ENCODE measurements at regions not wholly inside any gene's neighbourhood (a gene's known extent, or its start where the extent isn't known, plus 50 kb on each side); places are given as distances from the start of the nearest gene placed in this dataset.
"Not testable (repeated sequence)": the region's sequence is repeated elsewhere in the genome, so short reads cannot be mapped to it uniquely, and the experiment has no call there.

DNA sequence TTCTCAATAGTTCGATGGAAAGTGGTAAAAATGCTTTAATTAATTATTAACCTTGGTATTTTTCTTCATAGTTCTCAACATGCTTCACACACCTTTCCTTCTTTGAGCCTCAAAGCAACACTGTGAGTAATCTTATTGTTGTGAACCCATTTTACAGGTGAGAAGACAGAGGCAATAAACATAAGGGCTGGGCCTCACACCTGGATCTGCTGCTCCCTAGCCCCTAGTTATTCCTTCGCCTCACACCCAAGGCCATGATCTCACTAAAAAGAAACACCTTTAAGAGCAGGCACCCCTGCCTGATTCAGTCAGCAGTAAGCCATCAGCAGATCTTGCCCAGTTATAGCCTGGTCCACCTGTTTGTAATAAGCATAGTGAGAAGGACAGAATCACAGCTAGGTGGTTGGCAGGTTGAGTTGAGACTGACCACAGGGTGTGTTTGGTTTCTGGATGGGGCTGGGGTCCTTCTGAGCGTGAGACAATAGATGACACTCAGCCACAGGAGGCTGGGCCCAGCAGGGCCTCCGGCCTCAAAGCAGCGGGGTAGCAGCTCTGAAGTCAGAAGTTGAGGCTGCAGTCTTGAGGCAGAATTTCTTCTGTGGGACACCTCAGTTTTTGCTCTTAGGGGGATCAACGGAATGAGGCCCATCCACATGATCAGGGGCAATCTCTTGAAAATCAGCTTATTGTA, 203.9 kb downstream of the RHOU start:
- no peak for FAIRE-seq
- no peak for DNase-seq (ENCODE audit: insufficient read length, low spot score)
- TF ChIP-seq SPI1 (IDR thresholded peaks at IDR 0.05; ENCODE audit: low read depth, low read length) (no peak), POU2F2 (IDR thresholded peaks at IDR 0.05; ENCODE audit: low read depth, low read length) (no peak), POLR2A (IDR thresholded peaks at IDR 0.05; ENCODE audit: low read depth, low read length) (no peak), TAF1 (IDR thresholded peaks at IDR 0.05; ENCODE audit: low read depth, low read length) (no peak), PAX5 (IDR thresholded peaks at IDR 0.05; ENCODE audit: insufficient read depth, low read length, severe bottlenecking) (no peak), POLR2AphosphoS5 (IDR thresholded peaks at IDR 0.05; ENCODE audit: low read depth, low read length) (no peak)

DNA sequence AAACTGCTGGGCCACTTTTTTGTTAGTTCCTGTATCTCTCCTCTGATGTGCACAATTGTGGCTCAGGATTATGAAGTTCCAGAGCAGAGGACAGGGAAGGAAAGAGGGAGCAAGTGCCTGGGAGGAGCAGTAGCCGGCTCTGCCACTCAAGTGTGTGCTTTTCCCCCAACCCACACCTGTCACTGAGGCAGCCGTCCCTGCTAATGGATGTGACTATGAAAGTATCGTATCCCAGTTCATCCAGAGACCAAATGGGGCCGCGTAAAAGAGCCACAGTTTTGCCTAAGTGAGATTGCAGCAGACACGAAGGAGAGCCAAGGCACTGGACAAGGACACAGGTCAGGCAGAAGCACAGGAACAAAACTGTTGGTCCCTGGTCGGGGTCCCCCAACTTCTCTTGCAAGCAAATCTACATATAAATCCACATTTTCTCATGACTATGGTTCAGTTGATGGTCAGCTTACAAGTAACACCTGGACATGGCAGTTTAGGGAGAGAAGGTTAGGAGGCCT, 204.7 kb downstream of the RHOU start:
- FAIRE-seq: no peak
- TF ChIP-seq PAX5 (IDR thresholded peaks at IDR 0.05; ENCODE audit: insufficient read depth, low read length, severe bottlenecking) (no peak), POLR2A (IDR thresholded peaks at IDR 0.05; ENCODE audit: low read depth, low read length) (no peak), TAF1 (IDR thresholded peaks at IDR 0.05; ENCODE audit: low read depth, low read length) (no peak), SPI1 (IDR thresholded peaks at IDR 0.05; ENCODE audit: low read depth, low read length) (no peak), POLR2AphosphoS5 (IDR thresholded peaks at IDR 0.05; ENCODE audit: low read depth, low read length) (no peak), POU2F2 (IDR thresholded peaks at IDR 0.05; ENCODE audit: low read depth, low read length) (no peak)
- DNase-seq (ENCODE audit: insufficient read length, low spot score): no peak

DNA sequence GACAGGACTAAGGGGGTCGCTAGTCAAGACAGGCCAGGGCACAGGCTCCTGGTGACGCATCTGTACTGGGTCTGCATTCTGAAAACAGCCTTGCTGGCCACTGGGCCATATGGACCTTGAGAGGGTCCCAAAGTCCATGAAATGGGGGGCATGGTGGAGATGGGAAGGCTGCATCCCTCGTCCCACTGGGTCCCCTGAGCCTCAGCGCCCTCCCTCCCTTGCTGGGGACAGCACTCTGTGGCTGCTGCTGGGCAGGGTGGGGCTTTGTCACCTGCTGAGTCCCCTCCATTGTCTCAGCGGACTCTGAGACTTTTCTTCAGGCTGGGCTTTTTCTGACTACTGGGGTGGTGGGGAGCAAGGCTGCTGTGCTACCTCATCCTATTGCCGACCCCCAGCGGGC, 205.2 kb downstream of the RHOU start:
- FAIRE-seq (no peak), DNase-seq (ENCODE audit: insufficient read length, low spot score) (no peak)
- TF ChIP-seq TAF1 (IDR thresholded peaks at IDR 0.05; ENCODE audit: low read depth, low read length): no peak
- TF ChIP-seq SPI1 (IDR thresholded peaks at IDR 0.05; ENCODE audit: low read depth, low read length): no peak
- TF ChIP-seq POLR2AphosphoS5 (IDR thresholded peaks at IDR 0.05; ENCODE audit: low read depth, low read length): no peak
- no peak for TF ChIP-seq POU2F2 (IDR thresholded peaks at IDR 0.05; ENCODE audit: low read depth, low read length)
- TF ChIP-seq POLR2A (IDR thresholded peaks at IDR 0.05; ENCODE audit: low read depth, low read length): no peak
- TF ChIP-seq PAX5 (IDR thresholded peaks at IDR 0.05; ENCODE audit: insufficient read depth, low read length, severe bottlenecking): no peak

DNA sequence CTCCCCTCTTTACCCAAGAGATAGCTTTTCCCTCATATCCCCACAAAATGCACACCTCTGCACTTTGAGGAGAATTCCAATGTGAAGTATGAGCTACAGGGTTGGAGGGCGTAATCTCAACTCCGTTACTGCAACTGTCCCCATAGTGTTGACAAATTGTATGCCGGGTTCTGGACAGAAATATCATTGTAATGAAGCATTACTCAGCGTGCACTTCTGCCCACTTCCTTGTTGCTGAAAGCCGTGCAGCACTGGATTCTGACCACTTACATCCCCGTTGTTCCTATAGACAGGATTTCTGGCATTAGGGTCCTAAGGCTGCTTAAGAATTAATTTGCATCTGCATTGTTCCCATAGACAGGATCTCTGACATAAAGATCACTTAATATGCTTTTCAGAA, 205.6 kb downstream of the RHOU start:
- DNase-seq (ENCODE audit: insufficient read length, low spot score) (no peak), FAIRE-seq (no peak)
- TF ChIP-seq SPI1 (IDR thresholded peaks at IDR 0.05; ENCODE audit: low read depth, low read length) (no peak), PAX5 (IDR thresholded peaks at IDR 0.05; ENCODE audit: insufficient read depth, low read length, severe bottlenecking) (no peak), POLR2AphosphoS5 (IDR thresholded peaks at IDR 0.05; ENCODE audit: low read depth, low read length) (no peak), POLR2A (IDR thresholded peaks at IDR 0.05; ENCODE audit: low read depth, low read length) (no peak), TAF1 (IDR thresholded peaks at IDR 0.05; ENCODE audit: low read depth, low read length) (no peak), POU2F2 (IDR thresholded peaks at IDR 0.05; ENCODE audit: low read depth, low read length) (no peak)

DNA sequence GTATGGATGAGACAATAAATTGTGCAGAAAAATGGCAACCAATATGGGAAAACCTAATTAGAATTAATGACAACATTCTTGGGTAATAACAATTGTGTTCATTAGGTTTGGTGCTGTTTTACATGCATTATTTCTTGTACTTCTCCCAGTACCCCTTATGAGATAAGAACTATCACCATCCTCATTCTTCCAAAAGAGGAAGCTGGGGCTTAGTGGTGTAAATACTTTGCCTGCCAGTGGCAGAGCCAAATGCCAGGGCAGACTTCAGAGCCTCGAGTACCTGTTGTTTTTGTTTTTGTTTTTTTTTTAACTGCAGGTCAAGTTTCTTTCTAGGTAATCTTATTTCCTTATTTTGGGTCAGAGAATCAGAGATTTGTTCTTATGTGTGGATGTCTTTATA, 206.4 kb downstream of the RHOU start:
- TF ChIP-seq POU2F2 (IDR thresholded peaks at IDR 0.05; ENCODE audit: low read depth, low read length) (no peak), TAF1 (IDR thresholded peaks at IDR 0.05; ENCODE audit: low read depth, low read length) (no peak), SPI1 (IDR thresholded peaks at IDR 0.05; ENCODE audit: low read depth, low read length) (no peak), POLR2AphosphoS5 (IDR thresholded peaks at IDR 0.05; ENCODE audit: low read depth, low read length) (no peak), PAX5 (IDR thresholded peaks at IDR 0.05; ENCODE audit: insufficient read depth, low read length, severe bottlenecking) (no peak), POLR2A (IDR thresholded peaks at IDR 0.05; ENCODE audit: low read depth, low read length) (no peak)
- DNase-seq (ENCODE audit: insufficient read length, low spot score) (no peak), FAIRE-seq (no peak)

DNA sequence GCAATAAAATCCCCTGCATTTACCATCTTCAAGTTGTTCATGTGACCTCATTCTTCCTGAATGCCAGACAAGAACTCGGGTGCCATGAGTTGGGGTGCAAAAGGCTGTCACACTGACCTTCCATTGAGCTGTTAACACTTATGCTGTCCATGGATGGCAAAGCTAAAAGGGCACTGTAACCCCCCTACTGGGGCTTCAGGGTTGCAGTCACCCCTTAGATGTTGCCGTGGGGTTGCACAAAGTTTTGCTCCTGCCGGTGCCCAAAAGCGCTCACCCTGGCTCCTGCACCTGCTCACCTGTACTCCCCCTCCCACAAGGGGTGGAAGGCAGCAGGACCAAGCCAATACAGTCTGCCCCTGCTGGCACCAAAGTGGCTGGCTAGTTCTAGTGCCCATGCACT, 208.2 kb downstream of the RHOU start:
- FAIRE-seq: no peak
- no peak for TF ChIP-seq POLR2A (IDR thresholded peaks at IDR 0.05; ENCODE audit: low read depth, low read length)
- TF ChIP-seq POLR2AphosphoS5 (IDR thresholded peaks at IDR 0.05; ENCODE audit: low read depth, low read length): no peak
- TF ChIP-seq PAX5 (IDR thresholded peaks at IDR 0.05; ENCODE audit: insufficient read depth, low read length, severe bottlenecking): no peak
- no peak for TF ChIP-seq TAF1 (IDR thresholded peaks at IDR 0.05; ENCODE audit: low read depth, low read length)
- no peak for TF ChIP-seq SPI1 (IDR thresholded peaks at IDR 0.05; ENCODE audit: low read depth, low read length)
- no peak for TF ChIP-seq POU2F2 (IDR thresholded peaks at IDR 0.05; ENCODE audit: low read depth, low read length)

DNA sequence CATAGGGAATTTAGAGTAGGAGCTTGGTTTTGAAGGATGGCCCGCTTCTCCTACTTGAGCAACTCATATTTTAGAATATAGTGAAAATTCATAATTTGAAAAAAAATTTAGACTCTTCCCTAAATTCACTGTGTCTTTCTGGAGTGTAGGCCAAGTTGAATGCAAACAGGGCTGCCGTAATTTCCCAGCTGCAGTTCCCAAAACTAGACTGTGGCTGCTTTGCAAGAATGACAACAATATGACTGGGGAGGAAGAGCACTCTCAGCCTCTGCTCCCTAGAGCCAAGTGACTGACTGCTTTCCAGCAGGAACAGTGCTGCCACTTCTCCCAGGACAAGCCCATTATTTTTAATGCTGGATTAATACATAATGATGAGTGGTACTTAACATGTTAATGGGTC, 209.0 kb downstream of the RHOU start:
- TF ChIP-seq POU2F2 (IDR thresholded peaks at IDR 0.05; ENCODE audit: low read depth, low read length): no peak

More for the DNA sequence above, 208.2 kb downstream of the RHOU start:
- no peak for DNase-seq (ENCODE audit: insufficient read length, low spot score)

DNA sequence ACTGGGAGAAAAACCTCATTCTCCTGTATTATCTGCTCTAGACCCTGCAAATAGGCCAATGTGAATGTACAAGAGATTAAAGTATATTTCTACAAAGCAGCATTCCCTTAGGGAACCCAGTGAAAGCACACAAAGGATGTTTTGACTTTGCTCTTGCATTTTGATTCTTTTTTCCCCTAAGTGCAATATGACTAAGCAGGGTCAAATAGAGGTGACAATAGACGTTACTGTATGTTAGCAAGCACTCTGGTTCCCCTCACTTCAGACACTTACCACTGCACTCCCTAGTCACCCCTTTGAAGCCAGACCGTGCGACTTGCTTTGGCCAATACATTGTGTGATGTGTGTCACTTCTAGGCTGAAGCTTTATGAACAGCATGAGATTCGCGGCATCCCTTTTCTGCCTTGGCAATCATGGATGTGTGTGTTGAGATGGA, 209.7 kb downstream of the RHOU start:
- TF ChIP-seq POU2F2 (IDR thresholded peaks at IDR 0.05; ENCODE audit: low read depth, low read length) (no peak), POLR2AphosphoS5 (IDR thresholded peaks at IDR 0.05; ENCODE audit: low read depth, low read length) (no peak)
- DNase-seq (ENCODE audit: insufficient read length, low spot score): no peak
- no peak for FAIRE-seq

More for the DNA sequence above, 209.0 kb downstream of the RHOU start:
- DNase-seq (ENCODE audit: insufficient read length, low spot score): no peak
- no peak for FAIRE-seq

DNA sequence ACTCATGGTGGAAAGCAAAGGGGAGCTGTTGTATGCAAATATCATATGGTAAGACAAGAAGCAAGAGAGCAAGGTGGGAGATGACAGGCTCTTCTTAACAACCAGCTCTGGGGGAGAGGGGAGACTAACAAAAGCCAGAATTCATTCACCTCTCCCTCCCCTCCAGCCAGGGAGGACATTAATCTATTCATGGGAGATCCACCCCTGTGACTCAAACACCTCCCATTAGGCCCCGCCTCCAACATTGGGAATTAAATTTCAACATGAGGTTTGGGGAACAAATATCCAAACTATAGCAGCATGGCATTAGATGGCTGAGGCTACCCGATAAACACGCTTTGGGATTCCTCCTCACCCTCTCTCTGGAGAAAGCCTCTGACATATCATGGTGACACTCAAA, 210.6 kb downstream of the RHOU start:
- no peak for TF ChIP-seq SPI1 (IDR thresholded peaks at IDR 0.05; ENCODE audit: low read depth, low read length)
- TF ChIP-seq POLR2AphosphoS5 (IDR thresholded peaks at IDR 0.05; ENCODE audit: low read depth, low read length): no peak
- TF ChIP-seq POLR2A (IDR thresholded peaks at IDR 0.05; ENCODE audit: low read depth, low read length): no peak
- no peak for TF ChIP-seq TAF1 (IDR thresholded peaks at IDR 0.05; ENCODE audit: low read depth, low read length)
- TF ChIP-seq PAX5 (IDR thresholded peaks at IDR 0.05; ENCODE audit: insufficient read depth, low read length, severe bottlenecking): no peak
- no peak for TF ChIP-seq POU2F2 (IDR thresholded peaks at IDR 0.05; ENCODE audit: low read depth, low read length)
- FAIRE-seq: no peak
- DNase-seq (ENCODE audit: insufficient read length, low spot score): no peak

DNA sequence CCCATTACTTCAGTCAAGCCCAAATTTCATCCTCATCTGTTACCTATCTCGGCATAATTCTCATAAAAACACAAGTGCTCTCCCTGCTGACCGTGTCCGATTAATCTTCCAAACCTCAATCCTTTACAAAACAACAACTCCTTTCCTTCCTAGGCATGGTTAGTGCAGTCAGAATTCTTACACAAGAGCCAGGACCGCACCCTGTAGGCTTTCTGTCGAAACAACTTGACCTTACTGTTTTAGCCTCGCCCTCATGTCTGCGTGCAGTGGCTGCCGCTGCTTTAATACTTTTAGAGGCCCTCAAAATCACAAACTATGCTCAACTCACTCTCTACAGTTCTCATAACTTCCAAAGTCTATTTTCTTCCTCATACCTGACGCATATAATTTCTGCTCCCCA, 214.3 kb downstream of the RHOU start:
- not testable (repeated sequence) for FAIRE-seq; DNase-seq (ENCODE audit: insufficient read length, low spot score)

Measured in GM12891 (cell line).